Nephron (organoid): ENCODE measurements at regions not wholly inside any gene's neighbourhood (a gene's known extent, or its start where the extent isn't known, plus 50 kb on each side); places are given as distances from the start of the nearest gene placed in this dataset.
"Not testable (repeated sequence)": the region's sequence is repeated elsewhere in the genome, so short reads cannot be mapped to it uniquely, and the experiment has no call there.

Experiments used
- H3K27ac Mint-ChIP-seq, 3 experiments: 2 replicates each; pipeline ENCODE4 v1.8.0; 2020; ENCODE audit warnings: mixed read lengths in 3 of 3, mild to moderate bottlenecking in 2 of 3, moderate library complexity in 1 of 3
- H3K27me3 Mint-ChIP-seq: 2 replicates; pipeline ENCODE4 v1.8.0; 2021; ENCODE audit warnings: low read depth, mild to moderate bottlenecking, moderate library complexity, mixed read lengths
- H3K36me3 Mint-ChIP-seq: 2 replicates; pipeline ENCODE4 v1.8.0; 2020; ENCODE audit warnings: low read depth, mixed read lengths
- H3K4me1 Mint-ChIP-seq: 2 replicates; pipeline ENCODE4 v1.8.0; 2020; ENCODE audit warnings: mixed read lengths
- H3K4me3 Mint-ChIP-seq, 3 experiments: 2 replicates each; pipeline ENCODE4 v1.8.0; 2020; ENCODE audit warnings: mild to moderate bottlenecking in 3 of 3, mixed read lengths in 3 of 3, moderate library complexity in 2 of 3
- H3K9me3 Mint-ChIP-seq: 2 replicates; pipeline ENCODE4 v1.8.0; 2020; ENCODE audit warnings: mixed read lengths
- TF ChIP-seq, protein P1 (sequence below), 3 experiments: fragments of 200-600 bp; sonication (generic); IDR thresholded peaks; one replicate each; pipeline ENCODE4 v1.5.0; 2021; ENCODE audit warnings: antibody characterized with exemption in 3 of 3; ENCODE audit not compliant: unreplicated experiment in 3 of 3

DNA sequence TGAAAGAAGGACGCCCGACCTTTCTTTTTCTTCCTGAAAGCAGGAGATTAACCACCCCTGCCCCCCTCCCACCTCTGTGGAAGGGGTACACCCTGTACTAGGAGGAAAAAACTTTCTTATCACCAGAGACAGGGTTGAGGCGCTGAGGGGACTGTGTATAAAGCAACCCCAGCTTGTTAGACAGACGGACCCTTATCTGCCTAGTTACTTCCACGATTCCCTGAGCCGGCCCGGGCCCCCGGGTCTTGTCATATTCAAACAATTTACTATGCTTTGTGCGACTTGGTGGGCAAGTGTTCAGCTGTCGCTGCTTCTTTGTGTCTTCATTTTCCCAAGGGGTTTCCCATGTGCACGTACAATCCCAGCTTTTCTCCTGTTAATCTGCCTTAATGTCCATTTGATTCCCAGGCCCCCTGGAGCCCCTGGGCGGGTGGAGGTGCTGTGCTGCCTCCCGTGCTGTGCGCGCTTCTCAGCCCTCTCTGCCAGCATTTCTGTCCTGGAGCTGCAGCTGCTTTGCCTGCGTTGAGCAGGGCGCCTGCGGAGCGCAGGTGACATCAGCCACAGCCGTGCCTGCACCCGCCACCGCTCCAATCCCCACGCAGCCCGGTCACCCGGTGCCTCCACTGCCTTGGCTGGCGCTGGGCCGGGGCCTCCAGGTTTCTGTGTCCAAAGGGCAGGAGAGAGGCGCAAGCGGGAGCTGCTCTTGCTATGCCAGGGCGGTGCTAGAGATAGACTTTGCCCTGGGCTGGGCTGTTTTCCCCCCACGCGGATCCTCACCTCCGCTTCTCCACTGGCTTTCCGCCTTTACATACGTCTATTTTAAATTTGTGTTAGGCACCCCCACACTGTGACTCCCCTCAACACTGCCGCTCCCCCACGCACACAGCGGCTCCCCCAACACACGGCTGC, 96.2 kb downstream of the TTLL2 start:
- H3K27me3 Mint-ChIP-seq, result no peaks in the 10 kb centered on the region
- peaks cover 3% of the 10 kb centered on the region for H3K9me3 Mint-ChIP-seq
- H3K36me3 Mint-ChIP-seq, result no peaks in the 10 kb centered on the region
- H3K27ac Mint-ChIP-seq, result peak overlapping the region in 1 of 3 experiments; percentile 54
- no peaks in the 10 kb centered on the region for H3K4me1 Mint-ChIP-seq
- TF ChIP-seq, protein P1, sequence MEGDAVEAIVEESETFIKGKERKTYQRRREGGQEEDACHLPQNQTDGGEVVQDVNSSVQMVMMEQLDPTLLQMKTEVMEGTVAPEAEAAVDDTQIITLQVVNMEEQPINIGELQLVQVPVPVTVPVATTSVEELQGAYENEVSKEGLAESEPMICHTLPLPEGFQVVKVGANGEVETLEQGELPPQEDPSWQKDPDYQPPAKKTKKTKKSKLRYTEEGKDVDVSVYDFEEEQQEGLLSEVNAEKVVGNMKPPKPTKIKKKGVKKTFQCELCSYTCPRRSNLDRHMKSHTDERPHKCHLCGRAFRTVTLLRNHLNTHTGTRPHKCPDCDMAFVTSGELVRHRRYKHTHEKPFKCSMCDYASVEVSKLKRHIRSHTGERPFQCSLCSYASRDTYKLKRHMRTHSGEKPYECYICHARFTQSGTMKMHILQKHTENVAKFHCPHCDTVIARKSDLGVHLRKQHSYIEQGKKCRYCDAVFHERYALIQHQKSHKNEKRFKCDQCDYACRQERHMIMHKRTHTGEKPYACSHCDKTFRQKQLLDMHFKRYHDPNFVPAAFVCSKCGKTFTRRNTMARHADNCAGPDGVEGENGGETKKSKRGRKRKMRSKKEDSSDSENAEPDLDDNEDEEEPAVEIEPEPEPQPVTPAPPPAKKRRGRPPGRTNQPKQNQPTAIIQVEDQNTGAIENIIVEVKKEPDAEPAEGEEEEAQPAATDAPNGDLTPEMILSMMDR (IDR thresholded peaks at IDR 0.05; ENCODE audit: unreplicated experiment in 3 of 3), result no peak
- H3K4me3 Mint-ChIP-seq, result no peak overlapping the region

DNA sequence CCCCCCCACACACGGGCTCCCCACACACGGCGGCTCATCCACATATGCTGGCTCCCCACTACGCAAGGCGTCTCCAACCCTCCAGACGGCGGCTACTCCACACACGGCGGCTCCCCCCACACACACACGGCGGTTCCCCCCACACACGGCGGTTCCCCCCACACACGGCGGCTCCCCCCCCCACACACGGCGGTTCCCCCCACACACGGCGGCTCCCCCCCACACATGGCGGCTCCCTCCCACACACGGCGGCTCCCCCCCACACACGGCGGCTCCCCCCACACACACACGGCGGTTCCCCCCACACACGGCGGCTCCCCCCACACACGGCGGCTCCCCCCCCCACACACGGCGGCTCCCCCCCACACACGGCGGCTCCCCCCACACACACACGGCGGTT, 97.1 kb downstream of the TTLL2 start:
- H3K4me3 Mint-ChIP-seq, H3K27me3 Mint-ChIP-seq, H3K27ac Mint-ChIP-seq, H3K4me1 Mint-ChIP-seq, H3K36me3 Mint-ChIP-seq, H3K9me3 Mint-ChIP-seq: not testable (repeated sequence)

DNA sequence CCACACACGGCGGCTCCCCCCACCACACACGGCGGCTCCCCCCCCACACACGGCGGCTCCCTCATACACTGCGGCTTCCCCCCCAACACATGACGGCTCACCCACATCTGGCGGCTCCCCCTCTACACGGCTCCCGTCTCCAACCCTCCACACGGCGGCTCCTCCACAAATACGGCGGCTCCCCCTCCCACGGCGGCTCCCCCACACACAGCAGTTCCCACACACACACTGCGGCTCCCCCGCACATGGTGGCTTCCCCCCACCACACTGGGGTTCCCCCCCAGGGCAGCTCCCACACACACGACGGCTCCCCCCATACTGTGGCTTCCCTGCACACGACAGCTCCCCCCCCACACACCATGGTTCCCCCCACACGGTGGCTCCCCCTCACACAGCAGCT, 98.0 kb downstream of the TTLL2 start:
- Mint-ChIP-seq H3K4me1 (no peaks in the 10 kb centered on the region), H3K36me3 (no peaks in the 10 kb centered on the region), H3K9me3 (peaks cover 3% of the 10 kb centered on the region), H3K27me3 (no peaks in the 10 kb centered on the region), H3K4me3 (no peak overlapping the region), H3K27ac (no peak overlapping the region)
- TF ChIP-seq, protein P1 (IDR thresholded peaks at IDR 0.05; ENCODE audit: unreplicated experiment in 3 of 3), result no peak

DNA sequence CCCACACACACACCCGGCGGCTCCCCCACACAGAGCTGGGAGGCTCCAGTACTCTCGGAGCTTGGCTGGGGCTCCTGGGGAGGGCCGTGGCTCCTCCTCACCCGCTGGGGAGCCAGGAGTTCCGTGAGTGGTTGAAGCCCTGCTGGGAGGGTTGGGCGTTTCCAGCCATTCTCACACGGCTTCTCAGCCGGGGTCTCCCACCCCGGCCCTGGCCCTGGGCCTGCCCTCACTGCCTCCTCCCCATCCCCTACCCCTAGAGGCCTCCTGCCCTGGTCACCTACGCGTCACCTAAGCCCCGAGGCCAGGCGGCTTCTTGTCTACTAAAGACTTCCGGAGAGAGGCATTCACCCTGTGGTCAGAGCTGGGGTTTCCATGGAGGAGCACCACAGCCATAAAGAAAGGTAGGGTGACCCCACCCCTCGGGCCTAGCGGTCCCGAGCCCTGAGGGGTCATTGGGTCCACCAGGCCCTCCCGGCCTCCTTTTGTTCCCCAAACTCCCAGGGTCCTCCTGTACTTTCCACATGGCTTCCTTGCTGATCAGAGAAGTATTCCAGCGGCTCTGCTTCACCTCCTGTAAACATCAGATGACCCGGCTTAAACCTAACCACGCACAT, 99.3 kb downstream of the TTLL2 start:
- no peaks in the 10 kb centered on the region for H3K4me1 Mint-ChIP-seq
- H3K36me3 Mint-ChIP-seq, result no peaks in the 10 kb centered on the region
- TF ChIP-seq, protein P1 (IDR thresholded peaks at IDR 0.05; ENCODE audit: unreplicated experiment in 3 of 3), result no peak
- H3K27me3 Mint-ChIP-seq, result no peaks in the 10 kb centered on the region
- H3K9me3 Mint-ChIP-seq, result peaks cover 4% of the 10 kb centered on the region
- no peak overlapping the region for H3K4me3 Mint-ChIP-seq
- H3K27ac Mint-ChIP-seq, result no peak overlapping the region

- Mint-ChIP-seq H3K27me3 (no peaks in the 10 kb centered on the region), H3K36me3 (no peaks in the 10 kb centered on the region), H3K4me3 (no peak overlapping the region), H3K27ac (no peak overlapping the region), H3K9me3 (peaks cover 6% of the 10 kb centered on the region), H3K4me1 (no peaks in the 10 kb centered on the region)
- TF ChIP-seq, protein P1 (IDR thresholded peaks at IDR 0.05; ENCODE audit: unreplicated experiment in 3 of 3), result no peak
These were observed 99.8 kb downstream of the TTLL2 start for GRCh38 chr6:167424700-167425099.

GRCh38 chr6:167426084-167426483, 101.2 kb downstream of the TTLL2 start:
- H3K4me3 Mint-ChIP-seq, result no peak overlapping the region
- H3K27me3 Mint-ChIP-seq, result peaks cover 5% of the 10 kb centered on the region

More at GRCh38 chr6:167426084-167426483, 101.2 kb downstream of the TTLL2 start:
- Mint-ChIP-seq H3K27ac (no peak overlapping the region), H3K4me1 (no peaks in the 10 kb centered on the region), H3K36me3 (no peaks in the 10 kb centered on the region), H3K9me3 (peaks cover 10% of the 10 kb centered on the region)
- TF ChIP-seq, protein P1 (IDR thresholded peaks at IDR 0.05; ENCODE audit: unreplicated experiment in 3 of 3), result no peak
